ENCODE measurements at regions not wholly inside any gene's neighbourhood (a gene's known extent, or its start where the extent isn't known, plus 50 kb on each side); places are given as distances from the start of the nearest gene placed in this dataset.

DNA sequence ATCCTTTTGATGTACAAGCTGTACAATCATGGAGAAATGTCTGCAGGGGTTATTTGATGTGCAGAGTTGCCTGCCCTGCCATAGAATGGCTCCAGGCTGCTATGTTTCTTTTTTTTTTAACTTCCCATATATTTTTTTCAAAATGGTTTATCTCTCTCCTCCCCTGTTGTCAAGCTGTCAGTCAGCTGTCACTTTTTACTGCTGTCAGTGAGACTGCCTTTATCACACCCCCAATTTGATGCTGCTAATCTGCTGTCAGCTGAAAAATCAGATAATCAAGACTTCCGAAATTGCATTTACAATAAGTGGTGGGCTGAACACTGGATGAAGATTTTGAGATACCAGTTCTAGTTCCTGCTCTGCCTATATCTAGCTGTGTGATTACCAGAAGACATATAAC is 382.6 kb downstream of the ZEB2 start:
- no peaks in the 10 kb centered on the region for H4K20me1 ChIP-seq (ENCODE audit: low read depth, low read length)

GRCh38 chr2:144136297-144137010 is 383.5 kb downstream of the ZEB2 start:
- H3K9me2 ChIP-seq (replicated peaks; ENCODE audit: insufficient read depth, low read length): no peaks in the 10 kb centered on the region
- H3F3A ChIP-seq (ENCODE audit: insufficient read depth): no peaks in the 10 kb centered on the region
- no peaks in the 10 kb centered on the region; the same call in 1 of the 2 replicates for H3K36me3 ChIP-seq (ENCODE audit: low read length)
- no peaks in the 10 kb centered on the region for H3K79me2 ChIP-seq (ENCODE audit: insufficient read depth, low read length)
- H4K20me1 ChIP-seq (ENCODE audit: low read depth, low read length): no peaks in the 10 kb centered on the region
- no peak overlapping the region for H3K27ac ChIP-seq (ENCODE audit: low read depth, low read length)
- no peak overlapping the region for H2AFZ ChIP-seq (ENCODE audit: low read depth, low read length, severe bottlenecking)
- no peak overlapping the region for H3K4me3 ChIP-seq (ENCODE audit: insufficient read depth, low read length, poor library complexity, severe bottlenecking)
- H3K27me3 ChIP-seq (ENCODE audit: low read length): no peaks in the 10 kb centered on the region
- TF ChIP-seq, protein P1, sequence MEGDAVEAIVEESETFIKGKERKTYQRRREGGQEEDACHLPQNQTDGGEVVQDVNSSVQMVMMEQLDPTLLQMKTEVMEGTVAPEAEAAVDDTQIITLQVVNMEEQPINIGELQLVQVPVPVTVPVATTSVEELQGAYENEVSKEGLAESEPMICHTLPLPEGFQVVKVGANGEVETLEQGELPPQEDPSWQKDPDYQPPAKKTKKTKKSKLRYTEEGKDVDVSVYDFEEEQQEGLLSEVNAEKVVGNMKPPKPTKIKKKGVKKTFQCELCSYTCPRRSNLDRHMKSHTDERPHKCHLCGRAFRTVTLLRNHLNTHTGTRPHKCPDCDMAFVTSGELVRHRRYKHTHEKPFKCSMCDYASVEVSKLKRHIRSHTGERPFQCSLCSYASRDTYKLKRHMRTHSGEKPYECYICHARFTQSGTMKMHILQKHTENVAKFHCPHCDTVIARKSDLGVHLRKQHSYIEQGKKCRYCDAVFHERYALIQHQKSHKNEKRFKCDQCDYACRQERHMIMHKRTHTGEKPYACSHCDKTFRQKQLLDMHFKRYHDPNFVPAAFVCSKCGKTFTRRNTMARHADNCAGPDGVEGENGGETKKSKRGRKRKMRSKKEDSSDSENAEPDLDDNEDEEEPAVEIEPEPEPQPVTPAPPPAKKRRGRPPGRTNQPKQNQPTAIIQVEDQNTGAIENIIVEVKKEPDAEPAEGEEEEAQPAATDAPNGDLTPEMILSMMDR (IDR thresholded peaks at IDR 0.05; ENCODE audit: insufficient read depth, low read length, poor library complexity, severe bottlenecking): no peak
- no peak for TF ChIP-seq EZH2phosphoT487 (conservative IDR thresholded peaks at IDR 0.05; ENCODE audit: low read length)
- no peak overlapping the region for H3K9ac ChIP-seq (ENCODE audit: low read length)
- H3K4me2 ChIP-seq (ENCODE audit: low read depth, low read length, poor library complexity, severe bottlenecking): no peak overlapping the region
- no peaks in the 10 kb centered on the region for H3K9me3 ChIP-seq (ENCODE audit: insufficient read depth, low read length)

More for the DNA sequence above, 382.6 kb downstream of the ZEB2 start:
- H3K27me3 ChIP-seq (ENCODE audit: low read length): no peaks in the 10 kb centered on the region
- no peak overlapping the region for H3K9ac ChIP-seq (ENCODE audit: low read length)
- no peaks in the 10 kb centered on the region for H3K9me3 ChIP-seq (ENCODE audit: insufficient read depth, low read length)
- TF ChIP-seq EZH2phosphoT487 (conservative IDR thresholded peaks at IDR 0.05; ENCODE audit: low read length): no peak
- TF ChIP-seq, protein P1 (IDR thresholded peaks at IDR 0.05; ENCODE audit: insufficient read depth, low read length, poor library complexity, severe bottlenecking): no peak
- no peak overlapping the region for H3K4me2 ChIP-seq (ENCODE audit: low read depth, low read length, poor library complexity, severe bottlenecking)
- H3K9me2 ChIP-seq (replicated peaks; ENCODE audit: insufficient read depth, low read length): no peaks in the 10 kb centered on the region
- no peak overlapping the region for H3K27ac ChIP-seq (ENCODE audit: low read depth, low read length)
- H3K79me2 ChIP-seq (ENCODE audit: insufficient read depth, low read length): no peaks in the 10 kb centered on the region
- no peaks in the 10 kb centered on the region; the same call in 1 of the 2 replicates for H3K36me3 ChIP-seq (ENCODE audit: low read length)
- no peak overlapping the region for H3K4me3 ChIP-seq (ENCODE audit: insufficient read depth, low read length, poor library complexity, severe bottlenecking)
- H3F3A ChIP-seq (ENCODE audit: insufficient read depth): no peaks in the 10 kb centered on the region
- no peak overlapping the region for H2AFZ ChIP-seq (ENCODE audit: low read depth, low read length, severe bottlenecking)

DNA sequence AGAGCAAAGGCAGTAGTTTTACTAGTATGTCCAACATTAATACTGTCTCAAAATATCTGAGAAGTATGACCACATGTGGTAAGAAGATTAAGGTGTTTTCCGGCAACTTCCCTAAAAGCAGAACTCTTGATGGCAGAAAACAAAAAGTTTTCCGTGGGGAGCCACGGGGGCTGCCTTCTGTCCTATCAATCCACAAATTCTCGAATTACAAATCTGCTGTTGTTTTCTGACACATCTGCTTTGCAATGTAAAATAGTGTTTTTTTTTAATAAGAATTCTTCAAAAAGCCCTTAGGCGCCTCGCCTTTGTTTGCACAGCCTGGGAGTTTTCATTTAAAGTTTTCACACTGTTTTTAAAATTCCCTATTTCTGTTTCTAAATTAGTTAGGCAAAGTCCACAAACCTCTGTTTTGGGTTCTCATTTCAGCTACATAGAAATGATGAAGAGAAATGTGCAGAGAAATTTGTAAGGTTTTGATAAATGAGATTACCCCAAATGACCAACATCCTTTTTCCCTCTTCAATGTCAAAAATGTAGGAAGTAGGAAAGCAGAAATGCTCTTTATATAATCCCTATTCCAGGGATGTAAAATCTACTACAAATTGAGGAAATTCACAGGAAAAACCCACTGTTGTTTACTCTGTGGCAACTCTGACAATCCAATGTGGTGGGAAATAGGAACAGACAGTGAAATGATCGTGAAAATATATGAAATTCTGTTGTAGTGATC is 385.8 kb downstream of the ZEB2 start:
- H3K9ac ChIP-seq (ENCODE audit: low read length): no peak overlapping the region
- no peaks in the 10 kb centered on the region for H3K79me2 ChIP-seq (ENCODE audit: insufficient read depth, low read length)
- H3K27ac ChIP-seq (ENCODE audit: low read depth, low read length): no peak overlapping the region
- H3K27me3 ChIP-seq (ENCODE audit: low read length): no peaks in the 10 kb centered on the region
- H3K9me3 ChIP-seq (ENCODE audit: insufficient read depth, low read length): no peaks in the 10 kb centered on the region
- TF ChIP-seq, protein P1 (IDR thresholded peaks at IDR 0.05; ENCODE audit: insufficient read depth, low read length, poor library complexity, severe bottlenecking): no peak
- TF ChIP-seq EZH2phosphoT487 (conservative IDR thresholded peaks at IDR 0.05; ENCODE audit: low read length): no peak
- H2AFZ ChIP-seq (ENCODE audit: low read depth, low read length, severe bottlenecking): no peak overlapping the region
- H3K9me2 ChIP-seq (replicated peaks; ENCODE audit: insufficient read depth, low read length): no peaks in the 10 kb centered on the region
- H3K4me2 ChIP-seq (ENCODE audit: low read depth, low read length, poor library complexity, severe bottlenecking): no peak overlapping the region
- no peaks in the 10 kb centered on the region; the same call in 1 of the 2 replicates for H3K36me3 ChIP-seq (ENCODE audit: low read length)
- no peaks in the 10 kb centered on the region for H4K20me1 ChIP-seq (ENCODE audit: low read depth, low read length)
- H3K4me3 ChIP-seq (ENCODE audit: insufficient read depth, low read length, poor library complexity, severe bottlenecking): no peak overlapping the region
- H3F3A ChIP-seq (ENCODE audit: insufficient read depth): no peaks in the 10 kb centered on the region

Data from SU-DHL-6 (cell line).